LNCaP clone FGC (cell line): ENCODE measurements at regions not wholly inside any gene's neighbourhood (a gene's known extent, or its start where the extent isn't known, plus 50 kb on each side); places are given as distances from the start of the nearest gene placed in this dataset.

ENCODE experiments used
- DNase-seq: peaks from one replicate; pipeline ENCODE4 v3.0.0-alpha.2; 2011; ENCODE audit warnings: low read depth
- H3K4me3 ChIP-seq: 2 replicates; pipeline ENCODE4 v1.5.1; 2011; ENCODE audit warnings: mild to moderate bottlenecking, low read depth, low read length, control low read depth
- CTCF ChIP-seq: IDR thresholded peaks from 2 replicates; pipeline ENCODE4 v1.5.1; 2012; ENCODE audit warnings: mild to moderate bottlenecking; ENCODE audit not compliant: control insufficient read depth, insufficient read depth; ENCODE audit errors: extremely low read depth

DNA sequence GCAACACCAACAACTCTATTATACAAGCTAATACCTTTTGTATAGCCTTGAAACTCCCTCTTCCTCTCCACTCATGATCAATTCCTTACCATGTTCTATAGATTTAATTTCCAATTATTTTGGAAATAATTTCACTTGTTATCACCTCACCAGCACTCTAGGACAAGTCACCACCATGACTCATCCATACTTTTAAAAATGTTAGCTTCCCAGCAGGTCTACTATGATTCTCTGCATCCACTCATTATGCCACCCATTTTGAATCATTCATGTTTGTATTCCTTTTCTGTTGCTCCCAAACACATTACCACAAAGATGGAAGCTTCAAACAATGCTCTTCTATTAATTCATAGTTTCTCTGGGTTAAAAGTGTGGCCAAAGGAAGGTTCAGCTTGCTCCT is 469.6 kb downstream of the PDGFC start:
- no peak overlapping the region for H3K4me3 ChIP-seq
- no peak for TF ChIP-seq CTCF
- no peak for DNase-seq

GRCh38 chr4:156499684-156500083 is 471.9 kb downstream of the PDGFC start:
- DNase-seq: no peak
- H3K4me3 ChIP-seq: no peak overlapping the region
- no peak for TF ChIP-seq CTCF

- no peak for DNase-seq
- no peak for TF ChIP-seq CTCF
- H3K4me3 ChIP-seq: no peak overlapping the region
Observed at GRCh38 chr4:156497486-156497885, 474.1 kb downstream of the PDGFC start.

- no peak for DNase-seq
- no peak for TF ChIP-seq CTCF
Observed at GRCh38 chr4:156496797-156497196, 474.8 kb downstream of the PDGFC start.

DNA sequence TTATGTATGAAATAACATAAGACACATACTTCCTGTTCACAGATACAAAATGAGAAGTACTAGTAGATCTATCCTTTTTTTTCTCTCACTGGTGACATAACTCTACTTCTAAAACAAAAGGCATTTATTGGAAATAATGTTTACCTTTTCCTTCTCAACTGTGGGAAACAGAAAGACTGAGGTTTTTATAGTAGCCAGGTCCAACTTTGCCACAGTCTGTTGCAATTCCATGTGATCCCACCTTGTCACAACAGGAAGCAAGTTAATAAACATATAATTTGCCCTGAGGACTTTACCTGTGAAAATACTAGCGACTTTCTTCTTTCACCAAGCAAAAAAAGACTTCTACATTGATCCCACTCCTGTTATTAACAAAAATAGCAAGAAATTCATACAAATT is 475.8 kb downstream of the PDGFC start:
- H3K4me3 ChIP-seq: no peak overlapping the region
- TF ChIP-seq CTCF: no peak
- no peak for DNase-seq

More at GRCh38 chr4:156496797-156497196, 474.8 kb downstream of the PDGFC start:
- no peak overlapping the region for H3K4me3 ChIP-seq

- no peak overlapping the region for H3K4me3 ChIP-seq
- TF ChIP-seq CTCF: no peak
- no peak for DNase-seq
Observed at GRCh38 chr4:156495091-156495490, 476.5 kb downstream of the PDGFC start.

DNA sequence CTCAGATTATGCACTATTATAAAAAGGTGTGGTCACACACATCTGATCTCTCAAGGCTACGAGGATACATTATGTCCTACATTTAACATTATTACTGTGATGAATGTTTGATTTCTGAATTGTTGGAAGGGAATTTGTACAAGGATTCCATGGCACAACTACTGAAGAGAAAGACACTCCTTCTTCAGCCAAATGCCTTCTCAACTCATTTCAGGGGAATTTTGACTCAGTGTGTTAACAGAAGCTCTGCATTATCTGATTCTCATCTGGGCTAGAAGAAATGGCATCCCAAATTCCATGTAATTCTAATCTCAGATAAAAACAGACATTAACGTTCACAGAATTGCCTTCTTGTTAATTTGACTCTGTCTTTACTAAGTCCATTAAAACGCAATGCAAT is 477.7 kb downstream of the PDGFC start:
- TF ChIP-seq CTCF: no peak
- H3K4me3 ChIP-seq: no peak overlapping the region
- DNase-seq: no peak
